ENCODE measurements at regions not wholly inside any gene's neighbourhood (a gene's known extent, or its start where the extent isn't known, plus 50 kb on each side); places are given as distances from the start of the nearest gene placed in this dataset.

DNA sequence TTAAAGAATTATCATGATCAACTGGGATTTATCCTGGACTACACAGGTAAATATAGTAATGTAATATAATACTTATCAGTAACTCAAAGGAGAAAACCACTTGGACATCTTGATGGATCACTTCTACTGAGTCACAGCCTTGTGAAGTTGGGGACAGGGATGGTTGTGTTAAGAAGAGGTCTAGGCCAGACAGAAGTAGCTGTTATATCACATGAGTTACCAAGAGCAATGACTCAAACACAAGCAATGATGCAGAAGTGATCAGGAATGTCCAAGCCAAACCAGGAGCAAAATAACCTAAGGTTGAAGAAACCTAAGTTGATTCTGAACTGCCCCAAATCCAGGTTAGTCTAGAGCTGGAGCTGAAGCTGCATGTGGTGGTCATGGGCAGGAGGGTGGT, 424.5 kb upstream of the DAB1 start:
- DNase-seq: no peak

DNA sequence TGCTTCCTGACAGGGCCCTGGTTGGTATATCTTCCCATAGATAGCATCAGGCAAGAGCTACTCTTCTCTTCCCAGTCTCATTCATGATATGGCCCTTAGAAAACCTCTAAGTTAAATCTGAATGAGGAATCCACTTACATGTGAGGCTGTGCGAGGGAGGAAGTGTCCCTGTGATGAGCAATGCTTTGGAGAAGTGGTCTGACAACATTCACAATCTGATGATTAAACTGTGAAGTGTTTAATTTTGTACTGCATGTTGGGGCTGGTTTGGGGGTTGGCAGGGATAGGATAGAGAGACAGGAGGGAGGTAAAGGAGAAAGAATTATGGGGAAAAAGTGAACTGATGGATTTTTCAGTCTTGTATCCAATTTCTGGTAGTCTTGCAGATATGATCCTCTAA, 421.2 kb upstream of the DAB1 start:
- no peak for DNase-seq

DNA sequence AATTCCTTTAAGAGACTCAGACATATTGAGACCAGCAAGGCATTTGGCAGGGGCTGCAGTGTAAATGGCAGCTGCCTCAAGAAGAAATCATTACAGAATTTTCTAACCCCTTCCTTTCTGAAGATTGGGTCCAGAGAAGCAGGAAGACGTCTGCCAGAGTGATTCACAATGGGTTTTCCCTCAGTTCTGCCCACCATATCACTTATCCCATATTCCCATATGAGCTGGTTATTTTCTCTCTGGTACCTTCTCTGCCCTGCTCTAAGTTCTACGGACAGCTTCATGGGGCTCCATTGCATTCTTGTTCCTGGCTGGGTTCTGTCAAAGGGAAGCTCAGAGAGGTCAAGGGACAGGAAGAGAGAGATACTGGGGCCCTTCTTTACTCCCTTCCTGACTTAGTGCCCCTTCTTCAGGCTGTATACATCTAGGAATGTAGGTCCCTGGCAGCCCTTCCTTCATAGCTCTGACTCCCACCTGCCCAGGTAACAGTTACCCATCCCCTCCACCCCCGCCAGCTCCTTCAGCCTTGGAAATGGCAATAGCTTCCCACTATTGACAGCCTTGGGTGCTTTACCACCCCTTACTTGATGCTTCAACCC, 420.6 kb upstream of the DAB1 start:
- DNase-seq: no peak

DNA sequence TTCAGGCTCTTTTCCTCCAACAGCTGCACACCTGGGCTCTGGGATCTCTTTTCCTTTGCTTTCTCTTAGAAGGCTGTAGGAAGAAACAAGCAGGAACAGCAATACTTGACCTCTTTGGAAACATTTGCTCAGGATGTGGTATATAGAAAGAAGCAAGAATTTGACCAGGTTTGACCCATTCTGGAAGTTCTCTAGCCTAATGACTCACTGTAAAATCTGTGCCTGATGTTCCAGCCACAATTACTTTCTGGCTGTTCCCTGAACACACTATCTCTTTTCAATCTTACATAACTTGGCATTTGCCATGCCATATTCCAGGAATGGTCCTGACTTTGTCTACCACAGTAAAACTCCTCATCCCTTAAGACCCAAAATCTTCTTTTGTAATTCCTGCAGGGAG, 419.9 kb upstream of the DAB1 start:
- no peak for DNase-seq

DNA sequence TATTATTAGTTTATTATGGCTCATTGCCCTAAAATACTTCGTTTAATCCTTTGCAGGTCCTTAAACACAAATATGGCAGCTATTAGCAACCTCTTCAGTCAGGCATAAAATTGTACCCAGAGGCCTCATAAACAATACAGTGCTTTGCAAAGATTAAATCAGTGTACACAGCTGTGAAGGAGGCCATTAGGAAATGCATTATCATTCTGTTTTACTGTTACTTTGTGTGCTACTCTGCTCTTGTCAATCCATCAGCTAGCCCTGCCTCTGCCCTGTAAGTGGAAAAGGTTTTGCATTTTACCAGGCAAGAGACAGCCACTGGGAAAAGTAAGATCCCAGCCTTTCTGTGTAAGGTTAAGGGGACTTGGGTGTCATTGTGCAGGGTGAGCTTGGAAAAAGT, 415.7 kb upstream of the DAB1 start:
- no peak for DNase-seq

DNA sequence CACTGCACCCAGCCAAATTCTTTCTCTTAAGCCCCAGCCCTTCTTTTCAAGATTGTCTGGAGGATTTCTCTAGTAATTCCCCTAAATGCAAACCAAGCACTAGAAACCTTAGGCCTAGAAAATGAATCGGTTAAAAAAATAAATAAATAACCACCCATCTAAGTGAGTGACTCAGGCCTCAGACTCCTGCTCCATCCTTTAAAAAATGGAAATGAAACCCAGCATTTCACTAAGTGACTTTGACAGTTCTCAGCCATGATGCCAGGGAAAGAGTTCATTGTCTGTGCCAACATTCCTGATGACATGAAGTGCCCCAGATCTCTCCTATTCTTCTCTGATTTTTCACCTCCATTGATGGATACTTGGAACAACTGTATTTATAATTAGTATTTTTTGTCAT, 415.2 kb upstream of the DAB1 start:
- DNase-seq: no peak

DNA sequence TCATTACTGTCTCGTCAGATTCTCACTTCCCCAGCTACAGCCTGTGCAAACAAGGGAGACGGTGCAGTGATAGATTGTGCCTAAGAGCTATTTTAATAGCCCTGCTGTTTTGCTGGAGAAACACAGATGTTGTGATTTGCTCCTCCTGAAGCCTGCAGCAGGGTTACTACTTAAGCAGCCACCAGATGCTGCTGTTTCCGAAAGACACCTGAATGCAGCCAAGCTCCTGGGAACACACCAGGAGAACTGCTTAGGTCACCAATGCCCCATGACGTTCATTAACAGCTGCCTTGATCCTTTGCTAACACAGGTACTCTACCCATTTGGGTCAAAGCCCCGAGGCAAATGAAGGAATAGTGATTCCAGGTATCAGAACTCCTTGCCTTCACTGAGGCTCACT, 411.8 kb upstream of the DAB1 start:
- DNase-seq: no peak

DNA sequence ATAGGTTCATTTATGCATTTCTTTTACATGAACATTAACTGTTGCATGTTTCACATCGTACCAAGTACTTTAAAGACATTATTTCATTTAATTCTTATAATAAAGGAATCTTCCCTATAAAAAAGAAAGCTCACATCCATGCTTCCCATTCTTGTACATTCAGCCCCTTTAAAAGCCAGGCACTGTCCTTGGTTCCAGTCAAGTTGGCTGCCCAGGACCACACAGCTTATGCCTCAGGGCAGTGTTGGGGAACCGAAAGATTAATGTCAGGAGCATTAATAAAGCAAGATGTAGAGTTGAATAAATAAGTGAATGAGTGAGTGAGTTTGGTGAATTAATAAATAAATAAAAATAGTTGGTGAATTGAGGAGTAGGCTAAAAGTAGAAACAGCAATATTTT, 409.4 kb upstream of the DAB1 start:
- DNase-seq: no peak

DNA sequence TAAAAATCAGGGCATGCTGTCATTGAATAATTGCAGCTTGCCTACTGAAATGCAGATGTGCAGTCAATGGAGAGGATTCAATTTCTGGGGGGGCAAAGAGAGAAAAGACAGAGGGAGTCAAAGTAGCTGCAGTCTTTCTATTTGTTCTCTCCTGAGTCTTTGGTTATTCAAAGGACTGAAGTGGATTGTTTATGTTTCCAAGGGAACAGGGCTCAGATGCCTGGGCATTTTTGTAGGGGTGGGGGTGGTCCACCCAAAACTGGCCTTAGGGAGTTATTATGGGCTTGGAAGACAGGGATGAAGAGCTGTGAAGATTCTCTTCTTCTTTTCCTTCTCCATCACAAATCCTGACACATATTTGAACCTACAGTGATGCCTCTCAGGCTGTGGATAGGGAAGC, 408.8 kb upstream of the DAB1 start:
- DNase-seq: no peak

DNA sequence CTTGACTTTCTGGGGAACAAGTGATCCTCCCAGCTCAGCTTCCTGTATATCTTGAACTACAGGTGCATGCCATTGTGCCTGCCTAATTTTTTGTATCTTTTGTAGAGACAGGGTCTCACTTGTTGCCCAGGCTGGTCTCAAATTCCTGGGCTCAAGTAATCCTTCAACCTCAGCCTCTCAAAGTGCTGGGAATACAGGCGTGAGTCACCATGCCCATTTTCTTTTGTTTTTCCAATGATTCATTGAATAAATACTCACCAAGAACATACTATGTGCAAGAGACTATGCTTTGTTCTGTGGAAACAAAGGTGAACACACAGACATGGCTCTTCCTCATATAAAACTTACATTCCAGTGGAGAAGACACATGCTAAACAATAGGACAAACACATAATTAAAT, 407.8 kb upstream of the DAB1 start:
- DNase-seq: no peak

DNA sequence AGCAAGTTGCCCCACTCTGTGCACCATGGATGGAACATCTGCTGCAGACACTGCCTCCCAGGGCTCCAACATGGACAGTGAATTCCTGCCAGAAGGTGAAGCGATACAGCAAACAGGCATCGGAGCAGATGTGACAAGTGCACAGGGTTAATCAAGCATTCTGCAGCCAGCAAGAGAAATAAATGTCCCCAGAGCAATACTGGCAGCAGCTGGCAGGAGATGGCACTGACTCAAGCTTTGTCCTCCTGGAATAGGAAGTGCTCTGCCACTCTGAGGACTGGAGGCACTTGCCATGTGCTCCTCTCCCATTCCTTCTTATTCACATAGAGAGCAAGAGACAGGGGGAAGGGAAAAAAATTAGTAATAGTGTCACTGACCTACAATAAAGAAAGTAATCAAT, 402.7 kb upstream of the DAB1 start:
- no peak for DNase-seq

DNA sequence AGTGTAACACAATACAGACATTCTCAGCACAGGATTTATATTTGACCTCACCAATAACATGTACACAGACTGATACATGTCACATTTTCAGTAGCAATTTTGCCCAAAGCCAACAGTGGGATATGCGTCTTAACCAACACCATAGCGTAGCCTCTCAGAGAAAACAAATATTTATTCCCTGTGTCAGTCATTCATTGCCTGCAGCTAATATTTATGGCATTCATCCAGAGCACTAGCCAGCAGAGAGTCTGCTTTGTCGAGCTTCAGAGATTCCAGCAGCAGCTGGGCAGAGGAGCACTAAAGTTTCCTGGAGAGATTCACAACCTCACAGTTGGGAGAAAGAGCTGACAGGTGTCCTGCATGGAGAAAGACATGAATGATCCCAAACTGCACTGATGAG, 400.7 kb upstream of the DAB1 start:
- no peak for DNase-seq

DNA sequence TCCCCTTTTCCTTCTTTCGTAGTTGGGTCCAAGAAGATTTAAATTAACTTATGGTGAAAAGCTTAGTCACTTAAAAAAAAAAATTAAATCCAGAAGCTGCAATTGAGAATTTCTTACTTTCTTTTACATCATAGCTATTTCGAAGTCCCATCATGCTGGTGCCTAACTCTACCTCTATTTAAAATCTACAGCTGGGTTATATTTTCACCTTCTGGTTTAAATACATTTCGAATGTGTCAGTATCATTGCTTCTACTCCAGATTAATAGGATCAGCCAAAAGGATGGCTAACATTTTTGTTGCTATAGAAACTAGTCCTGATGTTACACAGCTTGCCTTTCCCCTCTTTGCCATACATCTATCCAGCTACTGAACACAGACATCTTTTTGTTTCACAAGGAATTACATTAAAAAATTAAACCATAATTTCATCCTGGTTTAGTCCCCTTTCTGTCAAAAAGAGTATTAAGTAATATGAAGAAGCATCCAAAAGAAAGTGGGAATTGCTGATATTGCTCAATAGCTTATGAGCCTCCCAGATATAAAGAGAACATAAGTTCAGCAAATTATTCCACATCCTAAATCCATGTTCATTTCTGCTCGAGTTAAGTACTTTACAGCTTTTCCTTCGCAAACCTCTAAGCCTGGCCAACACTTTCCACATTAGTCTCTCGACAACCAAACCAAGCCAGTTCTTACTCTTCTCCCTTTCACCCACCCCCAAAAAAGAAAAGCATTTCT, 396.7 kb upstream of the DAB1 start:
- DNase-seq: no peak

DNA sequence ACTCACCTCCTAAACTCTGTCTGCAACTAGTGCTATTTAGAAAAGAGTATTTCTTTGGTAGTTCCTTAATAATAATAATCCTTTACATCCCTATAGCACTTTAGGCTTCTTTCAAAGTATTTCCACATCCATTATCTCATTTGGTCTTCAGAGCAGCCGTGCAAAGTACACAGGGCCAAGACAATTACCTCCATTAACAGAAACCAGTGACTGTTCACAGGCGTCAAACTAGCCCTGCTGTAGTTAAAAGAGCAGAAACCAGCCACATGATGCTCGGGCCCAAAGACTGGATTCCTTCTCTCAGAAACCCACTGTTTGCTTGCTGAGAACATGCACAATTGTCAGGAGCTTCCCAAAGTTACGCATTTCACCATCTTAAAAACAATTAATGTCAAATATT, 396.0 kb upstream of the DAB1 start:
- no peak for DNase-seq

DNA sequence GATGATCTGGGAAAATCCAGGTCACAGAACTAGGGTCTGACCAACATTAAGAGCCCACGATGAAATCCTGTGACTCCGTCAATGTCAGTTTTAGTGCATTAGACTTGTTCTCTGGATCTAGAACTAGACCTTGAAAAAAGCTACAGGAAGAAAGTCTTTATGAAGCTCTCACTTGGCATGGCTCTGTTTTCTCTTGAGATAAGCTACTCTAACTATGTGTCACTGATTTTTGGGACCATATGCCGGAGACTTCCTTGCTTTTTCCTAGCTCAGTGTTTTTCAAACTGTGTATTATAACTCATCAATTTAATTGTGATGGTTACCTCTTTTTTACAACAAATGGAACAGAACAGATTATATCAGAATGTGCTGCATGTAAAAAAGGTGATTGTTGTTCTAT, 379.7 kb upstream of the DAB1 start:
- DNase-seq: no peak

DNA sequence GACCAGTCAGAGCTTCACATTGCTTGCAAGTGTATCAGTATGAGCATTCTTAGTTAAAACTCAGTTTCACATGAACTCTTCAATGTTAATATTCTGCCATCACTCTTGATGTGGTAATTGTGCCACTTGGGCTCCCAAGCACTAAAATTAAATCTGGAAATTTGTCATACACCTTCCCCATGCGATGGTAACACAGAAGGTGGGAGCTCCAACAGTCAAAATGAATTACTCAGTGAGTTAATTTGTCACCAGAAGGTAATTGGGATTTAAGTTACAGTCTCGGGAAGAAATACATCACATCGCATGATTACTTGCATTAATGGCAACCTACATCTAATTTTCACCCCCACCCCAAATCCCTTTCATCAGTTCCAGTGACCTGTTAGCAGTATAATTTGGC, 376.5 kb upstream of the DAB1 start:
- no peak for DNase-seq

DNA sequence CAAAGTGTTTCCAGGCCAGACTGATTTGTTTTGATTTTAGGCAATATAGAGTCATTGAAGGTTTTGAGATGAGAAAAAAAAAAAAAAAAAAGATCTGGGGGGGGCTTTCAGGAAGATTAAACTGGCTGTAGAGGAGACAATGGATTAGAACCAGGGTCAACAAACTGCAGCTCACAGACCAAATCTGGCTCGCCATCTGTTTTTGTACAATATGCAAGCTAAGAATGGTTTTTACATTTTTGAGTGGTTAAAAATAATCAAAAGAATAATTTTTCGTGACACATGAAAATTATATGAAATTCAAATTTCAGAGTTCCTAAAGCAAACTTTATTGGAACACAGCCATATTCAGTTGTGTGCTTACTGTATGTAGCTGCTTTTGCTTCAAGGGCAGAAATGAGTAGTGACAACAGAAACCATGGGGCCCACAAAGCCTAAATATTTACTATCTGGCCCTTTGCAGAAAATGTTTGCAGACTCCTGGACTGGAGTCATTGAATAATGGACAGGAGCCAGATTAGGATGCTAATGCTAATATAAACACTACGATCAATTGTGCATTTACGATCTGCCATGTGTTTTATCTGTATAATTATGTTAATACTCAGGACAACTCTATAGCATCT, 375.7 kb upstream of the DAB1 start:
- no peak for DNase-seq

DNA sequence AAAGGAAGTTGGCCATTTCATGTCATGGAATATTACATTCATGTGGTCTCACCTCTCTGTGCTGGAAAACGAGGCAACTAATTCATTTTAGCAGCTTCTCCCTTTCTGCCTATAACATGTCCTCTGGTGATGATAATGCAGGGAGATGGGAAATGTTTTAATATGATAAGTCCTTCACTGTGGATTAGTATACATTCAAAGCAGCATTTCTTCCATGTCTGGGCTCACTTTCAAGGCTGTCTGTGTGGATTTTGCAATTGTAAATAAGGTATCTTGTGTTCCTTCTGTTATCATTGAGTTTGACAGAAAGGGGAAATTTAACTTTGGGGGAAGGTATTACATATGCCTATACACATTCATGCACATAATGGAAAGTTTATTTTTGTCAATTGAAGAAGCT, 374.7 kb upstream of the DAB1 start:
- DNase-seq: no peak

DNA sequence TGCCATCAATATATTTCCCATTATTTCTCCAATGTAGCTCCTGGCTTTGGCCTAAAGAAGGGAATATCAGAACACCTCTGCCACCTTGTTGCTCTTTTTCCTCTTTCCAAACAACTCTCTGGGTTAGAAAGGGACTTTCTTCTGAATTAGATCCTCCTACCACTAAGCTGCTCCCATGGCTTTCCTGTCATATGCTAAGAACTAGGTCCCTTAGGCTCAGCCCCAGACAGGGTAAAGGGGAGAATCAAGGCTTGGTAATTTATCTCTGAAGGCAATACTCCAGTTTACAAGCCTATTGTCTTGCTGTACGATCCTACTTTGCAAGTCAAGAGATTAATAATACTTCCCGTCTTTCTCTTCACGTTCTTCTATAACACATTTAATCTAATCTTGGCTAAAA, 373.2 kb upstream of the DAB1 start:
- no peak for DNase-seq

DNA sequence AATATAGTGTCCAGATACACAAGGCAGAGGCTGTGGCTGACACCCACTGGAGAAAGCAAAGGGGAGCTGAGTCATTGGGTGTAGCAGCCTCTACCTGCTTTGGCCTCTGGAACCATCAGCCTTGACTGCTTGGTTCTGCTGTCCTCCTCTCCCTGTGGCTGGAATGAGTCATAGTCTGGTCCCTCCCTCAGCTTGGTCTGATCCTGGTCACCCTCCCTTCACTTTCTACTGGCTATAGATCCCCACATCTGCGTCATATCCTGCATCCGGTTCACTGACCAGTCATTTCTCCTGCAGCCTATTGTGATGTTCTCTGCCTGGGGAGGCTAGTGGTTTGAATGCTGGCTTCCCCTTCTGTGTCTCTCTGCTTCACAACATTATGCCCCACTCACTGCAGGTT, 372.8 kb upstream of the DAB1 start:
- DNase-seq: no peak

DNA sequence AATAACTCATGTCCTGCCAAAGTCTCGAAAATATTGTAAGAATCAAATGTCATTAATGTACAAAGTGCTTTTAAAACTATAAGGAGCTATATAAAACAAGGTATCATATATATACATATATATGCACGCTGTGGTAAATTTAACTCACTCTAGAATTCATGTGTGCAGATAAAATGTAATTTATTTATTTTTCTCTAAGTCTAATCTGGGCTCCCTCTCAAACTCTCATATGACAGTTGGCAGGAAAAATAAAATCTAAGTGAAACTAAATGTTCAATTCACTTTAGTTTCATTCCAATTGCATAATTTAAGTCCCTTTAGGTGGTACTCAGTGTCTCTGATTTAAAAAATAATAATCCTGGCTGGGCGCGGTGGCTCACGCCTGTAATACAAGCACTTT, 372.0 kb upstream of the DAB1 start:
- DNase-seq: no peak

DNA sequence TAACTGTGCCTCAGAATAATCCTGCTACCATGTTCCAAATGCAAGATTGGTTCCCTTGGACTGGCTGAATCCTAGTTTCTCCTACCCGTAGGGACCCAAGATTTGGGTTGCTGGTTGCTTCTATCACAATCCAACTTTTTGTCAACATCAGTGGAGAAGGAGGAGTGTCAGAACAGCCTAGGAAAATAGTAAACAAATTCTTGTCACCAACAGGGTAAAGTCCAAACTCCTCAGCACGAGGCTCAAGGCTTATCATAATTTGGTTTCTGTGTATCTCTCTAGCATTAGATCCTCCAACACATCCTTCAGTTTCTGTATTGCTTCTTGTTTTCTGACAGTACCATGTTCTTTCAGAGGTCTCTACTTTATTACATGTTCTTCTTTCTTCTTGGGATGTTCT, 370.2 kb upstream of the DAB1 start:
- DNase-seq: no peak

DNA sequence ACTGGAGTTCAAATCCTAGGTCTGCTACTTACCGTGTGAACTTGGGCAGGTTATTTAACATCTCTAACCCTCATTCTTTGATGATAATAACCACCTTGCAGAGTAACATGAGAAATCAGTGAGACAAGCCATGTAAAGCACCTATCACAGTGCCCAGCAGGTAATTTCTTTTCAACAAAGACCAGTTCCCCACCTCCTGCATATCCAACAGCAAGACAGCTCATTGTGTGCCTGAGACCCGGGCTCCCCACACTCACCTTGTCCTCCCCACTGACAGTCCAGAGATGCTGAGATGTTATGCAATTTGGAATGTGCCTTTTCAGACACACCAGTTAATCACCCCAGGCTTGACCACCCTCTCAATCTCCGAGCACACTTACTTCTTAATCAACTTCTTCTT, 367.6 kb upstream of the DAB1 start:
- DNase-seq: no peak

DNA sequence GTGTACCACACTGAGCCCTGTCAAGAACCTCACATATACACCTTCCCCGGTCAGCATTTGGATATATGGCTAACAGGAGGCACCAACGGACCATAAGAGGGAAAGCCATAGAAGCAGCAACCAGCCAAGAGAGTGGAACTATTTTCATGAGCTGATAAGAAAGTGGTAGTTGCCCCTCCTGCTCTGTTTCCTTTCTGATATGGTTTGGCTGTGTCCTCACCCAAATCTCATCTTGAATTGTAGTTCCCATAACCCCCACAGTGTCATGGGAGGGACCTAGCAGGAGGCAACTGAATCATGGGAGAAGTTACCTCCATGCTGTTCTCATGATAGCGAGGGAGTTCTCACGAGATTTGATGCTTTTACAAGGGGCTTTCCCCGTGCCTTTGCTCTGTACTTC, 366.1 kb upstream of the DAB1 start:
- no peak for DNase-seq

DNA sequence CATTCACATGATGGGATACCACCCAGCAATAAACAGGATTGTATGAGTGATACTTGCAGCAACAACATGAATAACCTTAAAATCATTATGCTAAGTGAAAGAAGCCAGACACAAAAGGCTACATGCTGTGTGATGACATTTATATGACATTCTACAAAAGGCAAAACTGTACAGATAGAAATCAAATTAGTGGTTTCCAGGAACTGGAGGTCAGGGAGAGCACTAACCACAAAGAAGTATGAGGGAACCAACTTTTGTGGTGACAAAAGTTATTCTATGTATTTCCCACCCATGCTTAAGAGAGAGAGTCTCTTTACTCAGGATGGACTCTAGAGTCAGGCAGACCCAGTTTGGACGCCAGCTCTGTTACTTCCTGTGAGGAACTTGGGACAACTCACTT, 364.5 kb upstream of the DAB1 start:
- no peak for DNase-seq

Measured in CD4-positive, alpha-beta T cell treated with Interferon gamma for 1 hour (primary cell).